CD14-positive monocyte (primary cell): ENCODE measurements at regions not wholly inside any gene's neighbourhood (a gene's known extent, or its start where the extent isn't known, plus 50 kb on each side); places are given as distances from the start of the nearest gene placed in this dataset.

Experiments
- DNase-seq, 3 donors: peaks; one replicate each; pipeline ENCODE4 v3.0.0-alpha.2; 2011 to 2022
- H2AFZ ChIP-seq: 2 replicates; pipeline ENCODE4 v1.6.0; 2012; ENCODE audit warnings: mild to moderate bottlenecking, low read depth, low read length, inconsistent platforms; ENCODE audit not compliant: insufficient read depth, poor library complexity, severe bottlenecking
- H3K27ac ChIP-seq, 2 donors: 1 replicate in 1 of 2; 2 replicates in 1 of 2; pipeline ENCODE4 v1.5.1; 2012 to 2013; ENCODE audit warnings: low read length in 2 of 2, control low read depth in 1 of 2, inconsistent platforms in 1 of 2, low read depth in 1 of 2, mild to moderate bottlenecking in 1 of 2
- H3K27me3 ChIP-seq, 2 donors: one replicate each; pipeline versions ENCODE4 v1.6.0 to v1.6.1; 2011 to 2013; ENCODE audit warnings: low read length in 2 of 2; ENCODE audit not compliant: control insufficient read depth in 2 of 2, insufficient read depth in 2 of 2
- H3K36me3 ChIP-seq, 2 donors: replicated peaks in 1 of 2; 1 replicate in 1 of 2; 2 replicates in 1 of 2; pipeline versions ENCODE4 v1.5.1 to v1.6.1; 2012 to 2013; ENCODE audit warnings: low read length in 2 of 2, control low read depth in 1 of 2, inconsistent platforms in 1 of 2, mild to moderate bottlenecking in 1 of 2; ENCODE audit not compliant: insufficient read depth in 2 of 2, control insufficient read depth in 1 of 2
- H3K4me1 ChIP-seq, 2 donors: 1 replicate in 1 of 2; 2 replicates in 1 of 2; pipeline versions ENCODE4 v1.5.1 to v1.6.1; 2012 to 2013; ENCODE audit warnings: low read length in 2 of 2, control low read depth in 1 of 2, inconsistent platforms in 1 of 2, mild to moderate bottlenecking in 1 of 2, moderate library complexity in 1 of 2; ENCODE audit not compliant: insufficient read depth in 2 of 2, control insufficient read depth in 1 of 2
- H3K4me2 ChIP-seq: replicated peaks from 2 replicates; pipeline ENCODE3; 2012; ENCODE audit warnings: low read length, moderate library complexity, mild to moderate bottlenecking; ENCODE audit not compliant: poor library complexity, severe bottlenecking; ENCODE audit errors: extremely low read depth
- H3K4me3 ChIP-seq, 3 experiments: fragments of 200-600 bp in 1 of 3; sonication (generic) in 1 of 3; replicated peaks in 1 of 3; 1 replicate in 2 of 3; 2 replicates in 1 of 3; pipeline ENCODE4 v1.5.1; 2011 to 2013; ENCODE audit warnings: low read length in 3 of 3, mild to moderate bottlenecking in 3 of 3, control low read depth in 2 of 3, low read depth in 2 of 3, inconsistent platforms in 1 of 3, moderate library complexity in 1 of 3
- H3K79me2 ChIP-seq: 2 replicates; pipeline ENCODE4 v1.6.0; 2012; ENCODE audit warnings: mild to moderate bottlenecking, control low read depth, inconsistent platforms, low read length, moderate library complexity; ENCODE audit not compliant: insufficient read depth
- H3K9ac ChIP-seq: 2 replicates; pipeline ENCODE4 v1.6.0; 2017; ENCODE audit warnings: low read length, mild to moderate bottlenecking; ENCODE audit not compliant: insufficient read depth, poor library complexity, severe bottlenecking
- H3K9me3 ChIP-seq, 2 donors: replicated peaks in 1 of 2; 1 replicate in 1 of 2; 2 replicates in 1 of 2; pipeline versions ENCODE4 v1.5.1 to v1.6.1; 2012 to 2013; ENCODE audit warnings: low read length in 2 of 2, control low read depth in 1 of 2; ENCODE audit not compliant: control insufficient read depth in 1 of 2, insufficient read depth in 1 of 2
- H4K20me1 ChIP-seq: 2 replicates; pipeline ENCODE4 v1.6.0; 2012; ENCODE audit warnings: mild to moderate bottlenecking, low read length, control low read depth, moderate library complexity; ENCODE audit not compliant: insufficient read depth
- H3K27ac Mint-ChIP-seq, 7 donors: one replicate each; pipeline ENCODE4 v1.8.0; 2020; ENCODE audit warnings: mild to moderate bottlenecking in 7 of 7, mixed read lengths in 7 of 7, moderate library complexity in 6 of 7, inconsistent platforms in 2 of 7
- H3K27me3 Mint-ChIP-seq, 3 donors: one replicate each; pipeline ENCODE4 v1.8.0; 2021 to 2022; ENCODE audit warnings: low read depth in 3 of 3, mild to moderate bottlenecking in 3 of 3, mixed read lengths in 3 of 3, moderate library complexity in 3 of 3, inconsistent platforms in 1 of 3
- H3K36me3 Mint-ChIP-seq, 2 donors: one replicate each; pipeline ENCODE4 v1.8.0; 2020; ENCODE audit warnings: mixed read lengths in 2 of 2, inconsistent platforms in 1 of 2, mild to moderate bottlenecking in 1 of 2
- H3K4me1 Mint-ChIP-seq: one replicate; pipeline ENCODE4 v1.8.0; 2020; ENCODE audit warnings: mild to moderate bottlenecking, mixed read lengths
- H3K4me3 Mint-ChIP-seq, 2 donors: one replicate each; pipeline ENCODE4 v1.8.0; 2020; ENCODE audit warnings: mild to moderate bottlenecking in 2 of 2, mixed read lengths in 2 of 2, moderate library complexity in 1 of 2
- H3K9me3 Mint-ChIP-seq, 7 donors: one replicate each; pipeline ENCODE4 v1.8.0; 2020 to 2022; ENCODE audit warnings: mixed read lengths in 7 of 7, mild to moderate bottlenecking in 6 of 7, moderate library complexity in 6 of 7, inconsistent platforms in 2 of 7
- CTCF ChIP-seq: fragments of 200-600 bp; IDR thresholded peaks from one replicate; pipeline ENCODE4 v1.8.0; 2022; ENCODE audit warnings: antibody characterized with exemption, mild to moderate bottlenecking
- WGBS: methylation state at CpG from one replicate; pipeline ENCODE4 v1.1.5; 2013; ENCODE audit warnings: missing lambda C conversion rate; ENCODE audit not compliant: insufficient coverage; 5-methylcytosine and 5-hydroxymethylcytosine counted together
- intact Hi-C, 2 donors: fragments of 100-400 bp; cut with micrococcal nuclease; formaldehyde crosslinking; loops; one replicate each; pipeline versions ENCODE4 v1.15.0 to v1.15.1; 2023

GRCh38 chr10:120970595-120971529 lies 119.7 kb downstream of the WDR11 start:
- H3K9ac ChIP-seq: no peak overlapping the region
- H3K27ac Mint-ChIP-seq: no peak overlapping the region
- peak overlapping the region in 1 of 2 donors; percentile 79 for H3K4me3 Mint-ChIP-seq
- H4K20me1 ChIP-seq: no peaks in the 10 kb centered on the region
- peaks cover 5% of the 10 kb centered on the region for H3K4me1 Mint-ChIP-seq
- peaks cover 22 to 76% of the 10 kb centered on the region in 2 donors for H3K9me3 ChIP-seq
- H2AFZ ChIP-seq: no peak overlapping the region
- H3K79me2 ChIP-seq: no peaks in the 10 kb centered on the region
- H3K36me3 Mint-ChIP-seq: peaks cover 0 to 2% of the 10 kb centered on the region in 2 donors
- TF ChIP-seq CTCF: no peak
- H3K4me1 ChIP-seq: no peaks in the 10 kb centered on the region
- H3K9me3 Mint-ChIP-seq: peaks cover 9 to 56% (median 40%) of the 10 kb centered on the region in 7 donors
- DNase-seq: no peak
- H3K4me2 ChIP-seq: no peak overlapping the region
- WGBS: 86% methylated on average over 5 of the region's 9 CpGs
- H3K27ac ChIP-seq: no peak overlapping the region
- H3K4me3 ChIP-seq: no peak overlapping the region
- H3K36me3 ChIP-seq: no peaks in the 10 kb centered on the region
- intact Hi-C loops: no loop called here
- peaks cover 88 to 99% of the 10 kb centered on the region in 2 donors for H3K27me3 ChIP-seq
- peaks cover 75 to 92% (median 90%) of the 10 kb centered on the region in 3 donors for H3K27me3 Mint-ChIP-seq

GRCh38 chr10:120971671-120972070 lies 120.5 kb downstream of the WDR11 start:
- peaks cover 0 to 2% of the 10 kb centered on the region in 2 donors for H3K36me3 Mint-ChIP-seq
- Histone ChIP-seq H3K36me3 (no peaks in the 10 kb centered on the region), H3K4me1 (no peaks in the 10 kb centered on the region), H3K4me2 (no peak overlapping the region), H4K20me1 (no peaks in the 10 kb centered on the region), H3K79me2 (no peaks in the 10 kb centered on the region), H3K27ac (no peak overlapping the region), H3K9me3 (peaks cover 22 to 75% of the 10 kb centered on the region in 2 donors), H3K27me3 (peaks cover 91 to 99% of the 10 kb centered on the region in 2 donors), H2AFZ (no peak overlapping the region), H3K9ac (no peak overlapping the region), H3K4me3 (no peak overlapping the region)
- no CpG with 5 or more reads among the region's 2 CpGs for WGBS
- DNase-seq: no peak
- H3K27ac Mint-ChIP-seq: peak overlapping the region in 1 of 7 donors; percentile 18
- intact Hi-C loops: no loop called here
- TF ChIP-seq CTCF: no peak
- H3K9me3 Mint-ChIP-seq: peaks cover 10 to 61% (median 41%) of the 10 kb centered on the region in 7 donors
- H3K4me3 Mint-ChIP-seq: peak overlapping the region in 1 of 2 donors; percentile 79
- peaks cover 5% of the 10 kb centered on the region for H3K4me1 Mint-ChIP-seq
- peaks cover 74 to 92% (median 90%) of the 10 kb centered on the region in 3 donors for H3K27me3 Mint-ChIP-seq
